ENCODE measurements at regions not wholly inside any gene's neighbourhood (a gene's known extent, or its start where the extent isn't known, plus 50 kb on each side); places are given as distances from the start of the nearest gene placed in this dataset.
"Not testable (repeated sequence)": the region's sequence is repeated elsewhere in the genome, so short reads cannot be mapped to it uniquely, and the experiment has no call there.

GRCh38 chr20:56782814-56783213, 153.7 kb downstream of the TFAP2C start:
- H3K4me1 ChIP-seq; intact Hi-C loops (cut with DNase I; ENCODE audit: low total_unique reads); H3K36me3 ChIP-seq; H3K9me3 ChIP-seq; H3K27me3 ChIP-seq; DNase-seq (ENCODE audit: low spot score in 2 of 2); H3K4me3 ChIP-seq: not testable (repeated sequence)
- peak overlapping the region in 1 of 2 donors; percentile 77 for H3K27ac ChIP-seq
- TF ChIP-seq POLR2AphosphoS5 (IDR thresholded peaks at IDR 0.05) = peak in 1 of 3 donors; percentile 24

- Histone ChIP-seq H3K4me1 (peaks cover 6 to 8% of the 10 kb centered on the region in 2 donors), H3K9me3 (no peaks in the 10 kb centered on the region), H3K27ac (no peak overlapping the region), H3K27me3 (no peaks in the 10 kb centered on the region), H3K36me3 (no peaks in the 10 kb centered on the region), H3K4me3 (no peak overlapping the region)
- DNase-seq (ENCODE audit: low spot score in 2 of 2) = no peak
- TF ChIP-seq CTCF (IDR thresholded peaks at IDR 0.05) (no peak), POLR2A (IDR thresholded peaks at IDR 0.05) (no peak), POLR2AphosphoS5 (IDR thresholded peaks at IDR 0.05) (no peak)
- intact Hi-C loops (cut with DNase I; ENCODE audit: low total_unique reads) = no loop called here
Measured at GRCh38 chr20:56783826-56784225, 154.7 kb downstream of the TFAP2C start.

- H3K27ac ChIP-seq = peak overlapping the region in 1 of 2 donors; percentile 87
- H3K4me1 ChIP-seq = peaks cover under 1 to 6% of the 10 kb centered on the region in 2 donors
- no peak for DNase-seq (ENCODE audit: low spot score in 2 of 2)
- no peaks in the 10 kb centered on the region for H3K27me3 ChIP-seq
- TF ChIP-seq POLR2A (IDR thresholded peaks at IDR 0.05) (no peak), POLR2AphosphoS5 (IDR thresholded peaks at IDR 0.05) (no peak), CTCF (IDR thresholded peaks at IDR 0.05) (no peak)
- intact Hi-C loops (cut with DNase I; ENCODE audit: low total_unique reads) = no loop called here
- H3K9me3 ChIP-seq = no peaks in the 10 kb centered on the region
- H3K4me3 ChIP-seq = no peak overlapping the region
- H3K36me3 ChIP-seq = no peaks in the 10 kb centered on the region
Measured at GRCh38 chr20:56786503-56786902, 157.4 kb downstream of the TFAP2C start.

- no peak for TF ChIP-seq CTCF (IDR thresholded peaks at IDR 0.05)
- TF ChIP-seq POLR2AphosphoS5 (IDR thresholded peaks at IDR 0.05) = peak; percentile 63 to 91 (median 91)
- H3K27ac ChIP-seq = peak overlapping the region; percentile 87 to 88
- DNase-seq (ENCODE audit: low spot score in 2 of 2) = peak in 1 of 2 donors; percentile 75
Measured at GRCh38 chr20:56788041-56788670, 159.1 kb downstream of the TFAP2C start.

GRCh38 chr20:56788671-56789610, 159.8 kb downstream of the TFAP2C start:
- H3K27ac ChIP-seq = peak overlapping the region; percentile 87 to 88

More at GRCh38 chr20:56788041-56788670, 159.1 kb downstream of the TFAP2C start:
- peaks cover 0 to 6% of the 10 kb centered on the region in 2 donors for H3K4me1 ChIP-seq
- H3K4me3 ChIP-seq = peak overlapping the region in 1 of 3 donors; percentile 22
- H3K27me3 ChIP-seq = no peaks in the 10 kb centered on the region
- no peaks in the 10 kb centered on the region for H3K9me3 ChIP-seq
- H3K36me3 ChIP-seq = no peaks in the 10 kb centered on the region
- intact Hi-C loops (cut with DNase I; ENCODE audit: low total_unique reads) = no loop called here

More at GRCh38 chr20:56788671-56789610, 159.8 kb downstream of the TFAP2C start:
- Histone ChIP-seq H3K4me1 (peaks cover 0 to 6% of the 10 kb centered on the region in 2 donors), H3K27me3 (no peaks in the 10 kb centered on the region), H3K4me3 (no peak overlapping the region), H3K36me3 (no peaks in the 10 kb centered on the region), H3K9me3 (no peaks in the 10 kb centered on the region)
- no peak for TF ChIP-seq POLR2AphosphoS5 (IDR thresholded peaks at IDR 0.05)
- TF ChIP-seq CTCF (IDR thresholded peaks at IDR 0.05) = no peak
- TF ChIP-seq POLR2A (IDR thresholded peaks at IDR 0.05) = no peak
- intact Hi-C loops (cut with DNase I; ENCODE audit: low total_unique reads) = no loop called here
- no peak for DNase-seq (ENCODE audit: low spot score in 2 of 2)
